ENCODE measurements at regions not wholly inside any gene's neighbourhood (a gene's known extent, or its start where the extent isn't known, plus 50 kb on each side); places are given as distances from the start of the nearest gene placed in this dataset.

GRCh38 chr10:52424341-52424740 lies 110.3 kb downstream of the DKK1 start:
- Histone ChIP-seq H3K4me1 (ENCODE audit: insufficient read depth, low read length) (no peaks in the 10 kb centered on the region), H4K20me1 (ENCODE audit: insufficient read depth, low read length) (no peaks in the 10 kb centered on the region), H3K9me3 (ENCODE audit: insufficient read depth, low read depth, low read length) (no peaks in the 10 kb centered on the region), H3K36me3 (ENCODE audit: insufficient read depth, low read length) (no peaks in the 10 kb centered on the region), H3K4me3 (ENCODE audit: insufficient read depth, low read depth, low read length) (no peak overlapping the region), H3K27me3 (ENCODE audit: insufficient read depth, low read length) (no peaks in the 10 kb centered on the region), H3K9ac (ENCODE audit: low read length) (no peak overlapping the region), H3K4me2 (ENCODE audit: low read length) (no peak overlapping the region), H3K27ac (ENCODE audit: low read depth, low read length) (no peak overlapping the region), H2AFZ (ENCODE audit: low read depth, low read length) (no peak overlapping the region), H3K79me2 (ENCODE audit: insufficient read depth, low read length) (no peaks in the 10 kb centered on the region)
- H3K27ac Mint-ChIP-seq (ENCODE audit: unreplicated experiment) = no peak overlapping the region
- no peak overlapping the region for H3K4me3 Mint-ChIP-seq (ENCODE audit: unreplicated experiment)
- no peaks in the 10 kb centered on the region for H3K27me3 Mint-ChIP-seq (ENCODE audit: low read depth, unreplicated experiment)
- DNase-seq (ENCODE audit: low read depth) (no peak), FAIRE-seq (no peak)
- H3K36me3 Mint-ChIP-seq (ENCODE audit: low read depth, unreplicated experiment) = no peaks in the 10 kb centered on the region
- TF ChIP-seq CTCF (IDR thresholded peaks at IDR 0.05; ENCODE audit: insufficient read depth, low read depth, low read length) = no peak
- TF ChIP-seq EZH2 (IDR thresholded peaks at IDR 0.05; ENCODE audit: insufficient read depth, low read length) = no peak
- no peaks in the 10 kb centered on the region for H3K4me1 Mint-ChIP-seq (ENCODE audit: low read depth, unreplicated experiment)
- H3K9me3 Mint-ChIP-seq (ENCODE audit: unreplicated experiment) = no peaks in the 10 kb centered on the region

GRCh38 chr10:52434734-52435133 lies 120.7 kb downstream of the DKK1 start:
- no peaks in the 10 kb centered on the region for H3K27me3 ChIP-seq (ENCODE audit: insufficient read depth, low read length)
- no peak overlapping the region for H3K4me2 ChIP-seq (ENCODE audit: low read length)
- no peak overlapping the region for H3K9ac ChIP-seq (ENCODE audit: low read length)
- H3K27ac ChIP-seq (ENCODE audit: low read depth, low read length) = no peak overlapping the region
- no peak overlapping the region for H2AFZ ChIP-seq (ENCODE audit: low read depth, low read length)
- no peaks in the 10 kb centered on the region for H3K9me3 Mint-ChIP-seq (ENCODE audit: unreplicated experiment)
- DNase-seq (ENCODE audit: low read depth) = no peak
- H3K36me3 ChIP-seq (ENCODE audit: insufficient read depth, low read length) = no peaks in the 10 kb centered on the region
- no peak overlapping the region for H3K27ac Mint-ChIP-seq (ENCODE audit: unreplicated experiment)
- H3K9me3 ChIP-seq (ENCODE audit: insufficient read depth, low read depth, low read length) = no peaks in the 10 kb centered on the region
- H3K79me2 ChIP-seq (ENCODE audit: insufficient read depth, low read length) = no peaks in the 10 kb centered on the region
- no peaks in the 10 kb centered on the region for H3K36me3 Mint-ChIP-seq (ENCODE audit: low read depth, unreplicated experiment)
- H4K20me1 ChIP-seq (ENCODE audit: insufficient read depth, low read length) = no peaks in the 10 kb centered on the region
- H3K4me1 ChIP-seq (ENCODE audit: insufficient read depth, low read length) = no peaks in the 10 kb centered on the region
- TF ChIP-seq CTCF (IDR thresholded peaks at IDR 0.05; ENCODE audit: insufficient read depth, low read depth, low read length) (no peak), EZH2 (IDR thresholded peaks at IDR 0.05; ENCODE audit: insufficient read depth, low read length) (no peak)
- H3K27me3 Mint-ChIP-seq (ENCODE audit: low read depth, unreplicated experiment) = no peaks in the 10 kb centered on the region
- no peaks in the 10 kb centered on the region for H3K4me1 Mint-ChIP-seq (ENCODE audit: low read depth, unreplicated experiment)
- H3K4me3 Mint-ChIP-seq (ENCODE audit: unreplicated experiment) = no peak overlapping the region
- H3K4me3 ChIP-seq (ENCODE audit: insufficient read depth, low read depth, low read length) = no peak overlapping the region
- no peak for FAIRE-seq

- Histone ChIP-seq H3K4me1 (ENCODE audit: insufficient read depth, low read length) (no peaks in the 10 kb centered on the region), H3K9ac (ENCODE audit: low read length) (no peak overlapping the region), H3K9me3 (ENCODE audit: insufficient read depth, low read depth, low read length) (no peaks in the 10 kb centered on the region), H4K20me1 (ENCODE audit: insufficient read depth, low read length) (no peaks in the 10 kb centered on the region), H2AFZ (ENCODE audit: low read depth, low read length) (no peak overlapping the region), H3K27me3 (ENCODE audit: insufficient read depth, low read length) (no peaks in the 10 kb centered on the region), H3K4me2 (ENCODE audit: low read length) (no peak overlapping the region), H3K79me2 (ENCODE audit: insufficient read depth, low read length) (no peaks in the 10 kb centered on the region), H3K36me3 (ENCODE audit: insufficient read depth, low read length) (no peaks in the 10 kb centered on the region), H3K27ac (ENCODE audit: low read depth, low read length) (no peak overlapping the region), H3K4me3 (ENCODE audit: insufficient read depth, low read depth, low read length) (no peak overlapping the region)
- peak; percentile 30 for DNase-seq (ENCODE audit: low read depth)
- no peak for FAIRE-seq
- H3K4me1 Mint-ChIP-seq (ENCODE audit: low read depth, unreplicated experiment) = no peaks in the 10 kb centered on the region
- H3K27ac Mint-ChIP-seq (ENCODE audit: unreplicated experiment) = no peak overlapping the region
- no peaks in the 10 kb centered on the region for H3K27me3 Mint-ChIP-seq (ENCODE audit: low read depth, unreplicated experiment)
- H3K4me3 Mint-ChIP-seq (ENCODE audit: unreplicated experiment) = no peak overlapping the region
- no peaks in the 10 kb centered on the region for H3K36me3 Mint-ChIP-seq (ENCODE audit: low read depth, unreplicated experiment)
- no peaks in the 10 kb centered on the region for H3K9me3 Mint-ChIP-seq (ENCODE audit: unreplicated experiment)
- TF ChIP-seq CTCF (IDR thresholded peaks at IDR 0.05; ENCODE audit: insufficient read depth, low read depth, low read length) (no peak), EZH2 (IDR thresholded peaks at IDR 0.05; ENCODE audit: insufficient read depth, low read length) (no peak)
These were observed 122.6 kb downstream of the DKK1 start for GRCh38 chr10:52436664-52437063.

Measured in astrocyte (in vitro differentiated cells and primary cell).